Gastroesophageal sphincter (tissue), 4 donors: ENCODE measurements at regions not wholly inside any gene's neighbourhood (a gene's known extent, or its start where the extent isn't known, plus 50 kb on each side); places are given as distances from the start of the nearest gene placed in this dataset.

Experiments
- ATAC-seq: fragments of 150-250 bp; one replicate; pipeline ENCODE4 v1.9.1; 2016; ENCODE audit warnings: mild to moderate bottlenecking, moderate library complexity
- H3K27ac ChIP-seq, 4 donors: fragments of 200-600 bp; sonication (generic) in 3 of 4; 1 replicate in 3 of 4; 2 replicates in 1 of 4; pipeline ENCODE4 v1.5.1; 2016 to 2019
- H3K27me3 ChIP-seq: fragments of 200-600 bp; sonication (generic); one replicate; pipeline ENCODE4 v1.5.1; 2019
- H3K36me3 ChIP-seq, 2 donors: fragments of 200-600 bp; sonication (generic); one replicate each; pipeline ENCODE4 v1.5.1; 2019; ENCODE audit warnings: control low read depth in 1 of 2
- H3K4me1 ChIP-seq, 3 donors: fragments of 200-600 bp; sonication (generic); 1 replicate in 2 of 3; 2 replicates in 1 of 3; pipeline ENCODE4 v1.5.1; 2016 to 2019; ENCODE audit warnings: control low read depth in 2 of 3
- H3K4me3 ChIP-seq, 2 donors: fragments of 200-600 bp; sonication (generic); one replicate each; pipeline ENCODE4 v1.5.1; 2019; ENCODE audit warnings: mild to moderate bottlenecking in 1 of 2, moderate library complexity in 1 of 2
- H3K9me3 ChIP-seq, 3 donors: fragments of 200-600 bp; sonication (generic); one replicate each; pipeline ENCODE4 v1.5.1; 2017 to 2019; ENCODE audit warnings: control low read depth in 2 of 3
- CTCF ChIP-seq, 4 experiments: fragments of 200-600 bp in 2 of 4; fragments of 450-650 bp in 2 of 4; sonication (generic) in 1 of 4; IDR thresholded peaks; one replicate each; pipeline ENCODE4 v1.5.1; 2017 to 2019; ENCODE audit warnings: antibody characterized with exemption in 4 of 4, mild to moderate bottlenecking in 2 of 4, moderate library complexity in 2 of 4
- EP300 ChIP-seq: sonication (generic); formaldehyde crosslinking; IDR thresholded peaks from one replicate; pipeline ENCODE4 v1.6.1; 2017; ENCODE audit warnings: antibody characterized with exemption, mild to moderate bottlenecking
- POLR2A ChIP-seq, 2 donors: fragments of 450-650 bp; IDR thresholded peaks; one replicate each; pipeline ENCODE4 v1.6.1; 2017; ENCODE audit warnings: antibody characterized with exemption in 2 of 2, mild to moderate bottlenecking in 2 of 2, moderate library complexity in 1 of 2
- POLR2AphosphoS5 ChIP-seq: sonication (generic); formaldehyde crosslinking; IDR thresholded peaks from one replicate; pipeline ENCODE4 v1.6.1; 2017; ENCODE audit warnings: antibody characterized with exemption
- WGBS, 2 donors: methylation state at CpG; one replicate each; pipeline ENCODE4 v1.1.5; 2018; ENCODE audit warnings: low coverage in 1 of 2; 5-methylcytosine and 5-hydroxymethylcytosine counted together

- TF ChIP-seq POLR2AphosphoS5 (no peak), POLR2A (IDR thresholded peaks at IDR 0.05) (no peak), CTCF (IDR thresholded peaks at IDR 0.05) (no peak)
- 89 to 100% methylated on average over 1 to 7 of the region's 7 CpGs for WGBS, 2 donors
- Histone ChIP-seq H3K9me3 (peaks cover 0 to 7% (median 0%) of the 10 kb centered on the region in 3 donors), H3K4me1 (no peaks in the 10 kb centered on the region), H3K27ac (no peak overlapping the region), H3K27me3 (no peaks in the 10 kb centered on the region), H3K4me3 (no peak overlapping the region), H3K36me3 (no peaks in the 10 kb centered on the region)
- no peak for ATAC-seq
Measured at GRCh38 chr4:136241221-136241986, 1290.9 kb downstream of the PCDH18 start.

- no peak for TF ChIP-seq POLR2A (IDR thresholded peaks at IDR 0.05)
- no peak for TF ChIP-seq EP300
- no peak for TF ChIP-seq POLR2AphosphoS5
- no peak for TF ChIP-seq CTCF (IDR thresholded peaks at IDR 0.05)
- no peaks in the 10 kb centered on the region for H3K9me3 ChIP-seq
- no peaks in the 10 kb centered on the region for H3K4me1 ChIP-seq
- H3K27ac ChIP-seq = no peak overlapping the region
- no peaks in the 10 kb centered on the region for H3K27me3 ChIP-seq
- H3K36me3 ChIP-seq = no peaks in the 10 kb centered on the region
- H3K4me3 ChIP-seq = no peak overlapping the region
- ATAC-seq = no peak
Measured at GRCh38 chr4:136227315-136227714, 1305.0 kb downstream of the PCDH18 start.

GRCh38 chr4:136219592-136220125, 1312.6 kb downstream of the PCDH18 start:
- H3K27ac ChIP-seq = no peak overlapping the region
- no peak for ATAC-seq
- H3K4me3 ChIP-seq = no peak overlapping the region
- no peaks in the 10 kb centered on the region for H3K9me3 ChIP-seq
- H3K27me3 ChIP-seq = no peaks in the 10 kb centered on the region
- H3K36me3 ChIP-seq = no peaks in the 10 kb centered on the region
- TF ChIP-seq EP300 = no peak
- no peak for TF ChIP-seq CTCF (IDR thresholded peaks at IDR 0.05)
- no peak for TF ChIP-seq POLR2A (IDR thresholded peaks at IDR 0.05)
- no peak for TF ChIP-seq POLR2AphosphoS5
- no peaks in the 10 kb centered on the region for H3K4me1 ChIP-seq
- no CpG with 5 or more reads among the region's 3 CpGs for WGBS, 2 donors

- Histone ChIP-seq H3K27me3 (no peaks in the 10 kb centered on the region), H3K4me1 (no peaks in the 10 kb centered on the region), H3K9me3 (no peaks in the 10 kb centered on the region), H3K27ac (no peak overlapping the region), H3K4me3 (no peak overlapping the region), H3K36me3 (no peaks in the 10 kb centered on the region)
- no peak for TF ChIP-seq CTCF (IDR thresholded peaks at IDR 0.05)
- TF ChIP-seq EP300 = no peak
- 78% methylated on average over 3 of the region's 4 CpGs; no CpG with 5 or more reads in 1 of the 2 donors for WGBS, 2 donors
- ATAC-seq = no peak
Measured at GRCh38 chr4:136203199-136203598, 1329.1 kb downstream of the PCDH18 start.

- Histone ChIP-seq H3K27me3 (no peaks in the 10 kb centered on the region), H3K9me3 (no peaks in the 10 kb centered on the region), H3K27ac (no peak overlapping the region), H3K4me1 (no peaks in the 10 kb centered on the region), H3K4me3 (no peak overlapping the region), H3K36me3 (no peaks in the 10 kb centered on the region)
- TF ChIP-seq CTCF (IDR thresholded peaks at IDR 0.05) = no peak
- TF ChIP-seq EP300 = no peak
- no peak for TF ChIP-seq POLR2AphosphoS5
- no peak for ATAC-seq
- WGBS, 2 donors = 83 to 91% methylated on average over 1 of the region's 1 CpG
Measured at GRCh38 chr4:136198358-136198757, 1333.9 kb downstream of the PCDH18 start.
